ENCODE measurements at regions not wholly inside any gene's neighbourhood (a gene's known extent, or its start where the extent isn't known, plus 50 kb on each side); places are given as distances from the start of the nearest gene placed in this dataset.

DNA sequence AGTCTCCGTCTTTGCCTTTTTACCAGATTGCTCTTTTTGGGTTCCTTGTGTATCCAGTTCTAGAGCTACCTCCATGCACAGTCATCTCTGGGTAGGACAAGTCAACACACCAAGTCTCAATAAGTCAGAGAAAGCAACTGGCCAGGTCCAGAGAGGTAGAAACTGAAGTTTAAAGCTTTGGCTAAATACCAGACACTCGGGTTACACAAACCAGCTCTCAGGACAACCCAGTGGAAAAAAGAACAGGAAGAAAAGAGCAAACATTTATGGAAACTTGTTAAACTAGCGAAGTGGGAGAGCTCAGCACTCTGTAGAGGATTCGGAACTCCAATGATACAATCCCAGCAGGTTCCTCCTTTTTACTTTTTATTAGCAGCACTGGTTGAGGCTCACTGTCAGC lies 291.0 kb upstream of the CPEB2 start:
- H3K4me3 ChIP-seq, result no peak overlapping the region
- no peaks in the 10 kb centered on the region for H3K36me3 ChIP-seq
- H3K27ac ChIP-seq, result no peak overlapping the region
- 27% methylated on average over 4 of the region's 4 CpGs for WGBS
- DNase-seq (ENCODE audit: low spot score), result peak; percentile 11
- H3K27me3 ChIP-seq (replicated peaks; ENCODE audit: insufficient read depth), result no peaks in the 10 kb centered on the region
- H3K9me3 ChIP-seq, result no peaks in the 10 kb centered on the region
- TF ChIP-seq POLR2AphosphoS5 (IDR thresholded peaks at IDR 0.05) (peak; percentile 62), POLR2A (IDR thresholded peaks at IDR 0.05) (no peak)
- TF ChIP-seq, protein P1, sequence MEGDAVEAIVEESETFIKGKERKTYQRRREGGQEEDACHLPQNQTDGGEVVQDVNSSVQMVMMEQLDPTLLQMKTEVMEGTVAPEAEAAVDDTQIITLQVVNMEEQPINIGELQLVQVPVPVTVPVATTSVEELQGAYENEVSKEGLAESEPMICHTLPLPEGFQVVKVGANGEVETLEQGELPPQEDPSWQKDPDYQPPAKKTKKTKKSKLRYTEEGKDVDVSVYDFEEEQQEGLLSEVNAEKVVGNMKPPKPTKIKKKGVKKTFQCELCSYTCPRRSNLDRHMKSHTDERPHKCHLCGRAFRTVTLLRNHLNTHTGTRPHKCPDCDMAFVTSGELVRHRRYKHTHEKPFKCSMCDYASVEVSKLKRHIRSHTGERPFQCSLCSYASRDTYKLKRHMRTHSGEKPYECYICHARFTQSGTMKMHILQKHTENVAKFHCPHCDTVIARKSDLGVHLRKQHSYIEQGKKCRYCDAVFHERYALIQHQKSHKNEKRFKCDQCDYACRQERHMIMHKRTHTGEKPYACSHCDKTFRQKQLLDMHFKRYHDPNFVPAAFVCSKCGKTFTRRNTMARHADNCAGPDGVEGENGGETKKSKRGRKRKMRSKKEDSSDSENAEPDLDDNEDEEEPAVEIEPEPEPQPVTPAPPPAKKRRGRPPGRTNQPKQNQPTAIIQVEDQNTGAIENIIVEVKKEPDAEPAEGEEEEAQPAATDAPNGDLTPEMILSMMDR (IDR thresholded peaks at IDR 0.05), result no peak
- intact Hi-C loops (cut with DNase I), result no loop called here
- H3K4me1 ChIP-seq (replicated peaks), result no peaks in the 10 kb centered on the region

DNA sequence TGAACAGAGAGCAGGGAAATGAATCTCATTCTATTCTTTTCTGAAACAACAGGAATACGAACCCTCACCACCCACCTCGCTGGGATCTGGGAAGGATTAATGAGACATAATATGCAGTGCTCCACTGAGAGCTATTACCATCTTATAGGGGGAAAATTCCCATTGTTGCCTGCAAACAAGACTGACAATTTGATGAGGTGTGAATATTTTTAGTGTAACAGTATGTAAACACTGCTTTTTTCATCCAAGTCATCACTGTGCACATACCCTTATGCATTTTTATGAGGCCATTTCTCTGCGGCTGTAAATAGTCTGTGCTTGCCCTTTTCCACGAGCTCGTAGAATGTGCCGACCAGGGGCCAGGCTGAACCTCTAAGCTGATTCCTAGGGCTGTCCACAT lies 285.6 kb upstream of the CPEB2 start:
- Histone ChIP-seq H3K4me3 (no peak overlapping the region), H3K27ac (no peak overlapping the region), H3K27me3 (replicated peaks; ENCODE audit: insufficient read depth) (no peaks in the 10 kb centered on the region), H3K4me1 (replicated peaks) (no peaks in the 10 kb centered on the region), H3K9me3 (no peaks in the 10 kb centered on the region), H3K36me3 (no peaks in the 10 kb centered on the region)
- no peak for TF ChIP-seq POLR2AphosphoS5 (IDR thresholded peaks at IDR 0.05)
- no peak for DNase-seq (ENCODE audit: low spot score)
- intact Hi-C loops (cut with DNase I), result no loop called here
- WGBS, result 22% methylated on average over 6 of the region's 6 CpGs

DNA sequence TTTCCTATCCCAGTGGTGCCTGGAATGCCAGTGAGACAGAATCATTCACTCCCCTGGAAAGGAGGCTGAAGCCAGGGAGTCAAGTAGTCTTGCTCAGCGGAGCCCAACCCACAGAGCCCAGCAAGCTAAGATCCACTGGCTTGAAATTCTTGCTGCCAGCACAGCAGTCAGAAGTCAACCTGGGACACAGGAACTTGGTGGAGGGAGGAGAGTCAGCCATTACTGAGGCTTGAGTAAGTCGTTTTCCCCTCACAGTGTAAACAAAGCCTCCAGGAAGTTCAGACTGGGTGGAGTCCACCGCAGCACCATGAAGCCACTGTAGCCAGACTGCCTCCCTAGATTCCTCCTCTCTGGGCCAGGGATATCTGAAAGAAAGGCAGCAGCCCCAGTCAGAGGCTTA lies 283.2 kb upstream of the CPEB2 start:
- TF ChIP-seq, protein P1 (IDR thresholded peaks at IDR 0.05), result no peak
- TF ChIP-seq POLR2AphosphoS5 (IDR thresholded peaks at IDR 0.05) (no peak), POLR2A (IDR thresholded peaks at IDR 0.05) (no peak)
- Histone ChIP-seq H3K36me3 (no peaks in the 10 kb centered on the region), H3K27ac (no peak overlapping the region), H3K27me3 (replicated peaks; ENCODE audit: insufficient read depth) (no peaks in the 10 kb centered on the region), H3K4me3 (no peak overlapping the region), H3K4me1 (replicated peaks) (no peaks in the 10 kb centered on the region), H3K9me3 (no peaks in the 10 kb centered on the region)
- 44% methylated on average over 3 of the region's 3 CpGs for WGBS
- intact Hi-C loops (cut with DNase I), result no loop called here
- DNase-seq (ENCODE audit: low spot score), result peak; percentile 18

DNA sequence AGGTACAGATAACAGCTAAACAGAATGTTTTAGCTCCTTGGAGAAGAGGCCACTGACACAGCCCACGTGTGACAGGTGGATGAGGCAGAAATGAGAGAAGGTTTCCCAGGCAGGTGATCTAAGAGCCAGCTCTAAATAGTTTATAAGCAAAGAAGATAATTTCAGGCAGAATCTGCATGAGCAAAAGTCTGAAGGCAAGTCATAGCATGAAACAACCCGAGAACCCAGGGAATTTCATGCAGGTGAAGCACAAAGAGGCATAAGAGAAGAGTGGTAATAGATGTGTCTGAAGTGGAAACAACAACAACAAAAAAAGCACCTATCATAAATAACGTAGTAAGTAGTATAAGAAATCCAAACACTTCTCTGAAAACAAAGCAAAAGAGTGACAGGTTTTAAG lies 275.8 kb upstream of the CPEB2 start:
- Histone ChIP-seq H3K27me3 (replicated peaks; ENCODE audit: insufficient read depth) (no peaks in the 10 kb centered on the region), H3K9me3 (no peaks in the 10 kb centered on the region), H3K4me1 (replicated peaks) (no peaks in the 10 kb centered on the region), H3K4me3 (no peak overlapping the region), H3K27ac (no peak overlapping the region), H3K36me3 (no peaks in the 10 kb centered on the region)
- no peak for DNase-seq (ENCODE audit: low spot score)
- WGBS, result 29% methylated on average over 3 of the region's 3 CpGs
- no peak for TF ChIP-seq POLR2A (IDR thresholded peaks at IDR 0.05)
- TF ChIP-seq, protein P1 (IDR thresholded peaks at IDR 0.05), result no peak
- no peak for TF ChIP-seq POLR2AphosphoS5 (IDR thresholded peaks at IDR 0.05)
- intact Hi-C loops (cut with DNase I), result no loop called here

DNA sequence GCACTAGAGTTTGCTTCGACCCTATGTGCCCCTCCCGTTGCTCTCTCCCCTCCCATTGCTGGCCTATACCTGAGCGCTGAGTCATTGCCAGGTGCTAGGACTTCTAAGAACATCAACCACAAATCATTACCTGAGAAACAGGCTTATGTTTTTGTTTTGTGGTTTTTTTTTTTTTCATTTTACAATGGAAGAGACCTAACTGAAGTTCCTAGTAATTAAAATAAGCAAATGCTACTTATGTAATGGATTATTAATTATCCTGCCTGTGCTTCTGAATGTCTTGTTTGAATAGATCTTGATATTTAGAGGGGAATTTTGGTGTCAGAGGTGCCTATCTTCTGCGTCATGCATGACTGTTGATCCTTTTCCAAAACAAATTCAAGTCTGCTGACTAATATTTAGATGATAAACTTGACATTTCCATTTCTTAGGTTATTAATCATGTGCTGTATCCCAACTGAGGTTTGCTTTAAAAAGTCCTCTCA lies 275.4 kb upstream of the CPEB2 start:
- no peaks in the 10 kb centered on the region for H3K27me3 ChIP-seq (replicated peaks; ENCODE audit: insufficient read depth)
- no peaks in the 10 kb centered on the region for H3K9me3 ChIP-seq
- TF ChIP-seq POLR2AphosphoS5 (IDR thresholded peaks at IDR 0.05), result no peak
- 44% methylated on average over 4 of the region's 4 CpGs for WGBS
- intact Hi-C loops (cut with DNase I), result no loop called here
- H3K4me1 ChIP-seq (replicated peaks), result no peaks in the 10 kb centered on the region
- H3K36me3 ChIP-seq, result no peaks in the 10 kb centered on the region
- DNase-seq (ENCODE audit: low spot score), result peak; percentile 38
- H3K4me3 ChIP-seq, result no peak overlapping the region
- no peak overlapping the region for H3K27ac ChIP-seq

DNA sequence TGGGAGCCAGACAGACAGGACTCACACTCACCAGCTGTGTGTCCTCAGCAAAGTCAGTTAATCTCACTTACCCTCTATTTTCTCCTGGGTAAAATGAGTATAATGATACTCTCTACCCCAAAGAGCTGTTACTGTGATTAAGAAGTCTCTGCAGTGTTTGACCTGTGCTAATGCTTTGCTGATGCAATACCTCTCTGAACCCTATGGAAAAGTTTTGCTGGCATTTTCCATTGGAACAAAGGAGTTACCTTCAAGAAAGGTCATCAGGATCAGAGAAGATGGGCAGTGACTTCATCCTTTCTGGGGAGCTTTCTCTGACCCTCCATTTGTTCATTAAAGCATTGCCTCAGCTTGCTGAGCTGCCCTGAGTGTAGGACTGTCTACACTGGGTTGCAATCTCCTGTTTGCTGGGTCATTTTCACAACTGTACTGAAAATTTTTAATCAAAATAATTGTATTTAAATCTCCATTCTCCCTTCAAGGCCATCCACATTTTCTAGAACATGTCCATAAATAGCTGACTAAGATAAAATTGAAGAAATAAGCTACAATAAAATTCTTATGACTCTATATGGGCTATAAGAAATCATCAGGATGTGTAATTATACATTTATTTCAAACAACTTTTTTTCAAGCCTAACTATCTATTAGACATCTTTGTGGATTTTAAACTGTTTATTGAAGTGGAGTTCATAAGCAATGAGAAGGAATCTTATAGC lies 272.8 kb upstream of the CPEB2 start:
- H3K4me1 ChIP-seq (replicated peaks), result no peaks in the 10 kb centered on the region
- TF ChIP-seq POLR2AphosphoS5 (IDR thresholded peaks at IDR 0.05) (no peak), POLR2A (IDR thresholded peaks at IDR 0.05) (no peak)
- TF ChIP-seq, protein P1 (IDR thresholded peaks at IDR 0.05), result no peak
- intact Hi-C loops (cut with DNase I), result no loop called here

More for the DNA sequence above, 272.8 kb upstream of the CPEB2 start:
- Histone ChIP-seq H3K27me3 (replicated peaks; ENCODE audit: insufficient read depth) (no peaks in the 10 kb centered on the region), H3K9me3 (no peaks in the 10 kb centered on the region), H3K4me3 (no peak overlapping the region), H3K27ac (no peak overlapping the region), H3K36me3 (no peaks in the 10 kb centered on the region)
- DNase-seq (ENCODE audit: low spot score), result no peak
